ENCODE measurements at regions not wholly inside any gene's neighbourhood (a gene's known extent, or its start where the extent isn't known, plus 50 kb on each side); places are given as distances from the start of the nearest gene placed in this dataset.

- no peak for TF ChIP-seq CTCF (IDR thresholded peaks at IDR 0.05; ENCODE audit: control extremely low read depth, extremely low read depth, low read depth, missing control alignments)
- POLR2A ChIA-PET, result no interaction called here
- CTCF ChIA-PET, result interaction anchor here (1.0 kb wide), 1 partner anchor 27 kb away, joined by 3 read pairs; no protein-coding TSS in a partner anchor
- DNase-seq (ENCODE audit: extremely low spot score), result no peak
Measured at GRCh38 chr11:29780756-29781155, 236.1 kb downstream of the KCNA4 start.

- no peak for TF ChIP-seq CTCF (IDR thresholded peaks at IDR 0.05; ENCODE audit: control extremely low read depth, extremely low read depth, low read depth, missing control alignments)
- DNase-seq (ENCODE audit: extremely low spot score), result no peak
- ChIA-PET POLR2A (no interaction called here), CTCF (no interaction called here)
Measured at GRCh38 chr11:29773656-29774264, 243.1 kb downstream of the KCNA4 start.

- POLR2A ChIA-PET, result no interaction called here
- CTCF ChIA-PET, result no interaction called here
- no peak for TF ChIP-seq CTCF (IDR thresholded peaks at IDR 0.05; ENCODE audit: control extremely low read depth, extremely low read depth, low read depth, missing control alignments)
- DNase-seq (ENCODE audit: extremely low spot score), result no peak
Measured at GRCh38 chr11:29756871-29757270, 260.0 kb downstream of the KCNA4 start.

- TF ChIP-seq CTCF (IDR thresholded peaks at IDR 0.05; ENCODE audit: control extremely low read depth, extremely low read depth, low read depth, missing control alignments), result no peak
- ChIA-PET POLR2A (no interaction called here), CTCF (no interaction called here)
- no peak for DNase-seq (ENCODE audit: extremely low spot score)
Measured at GRCh38 chr11:29755474-29755873, 261.4 kb downstream of the KCNA4 start.

- DNase-seq (ENCODE audit: extremely low spot score), result no peak
- CTCF ChIA-PET, result interaction anchor here (1.8 kb wide), 1 partner anchor 392 kb away, joined by 4 read pairs; no protein-coding TSS in a partner anchor
- no peak for TF ChIP-seq CTCF (IDR thresholded peaks at IDR 0.05; ENCODE audit: control extremely low read depth, extremely low read depth, low read depth, missing control alignments)
- POLR2A ChIA-PET, result no interaction called here
Measured at GRCh38 chr11:29751618-29752017, 265.2 kb downstream of the KCNA4 start.

- CTCF ChIA-PET, result interaction anchor here (0.5 to 1.8 kb wide), 2 partner anchors 87 to 393 kb away, joined by 3 to 4 read pairs; no protein-coding TSS in a partner anchor
- POLR2A ChIA-PET, result no interaction called here
- no peak for TF ChIP-seq CTCF (IDR thresholded peaks at IDR 0.05; ENCODE audit: control extremely low read depth, extremely low read depth, low read depth, missing control alignments)
- DNase-seq (ENCODE audit: extremely low spot score), result no peak
Measured at GRCh38 chr11:29750392-29750791, 266.4 kb downstream of the KCNA4 start.

All from GM10248 (cell line).